ENCODE measurements at regions not wholly inside any gene's neighbourhood (a gene's known extent, or its start where the extent isn't known, plus 50 kb on each side); places are given as distances from the start of the nearest gene placed in this dataset.

DNA sequence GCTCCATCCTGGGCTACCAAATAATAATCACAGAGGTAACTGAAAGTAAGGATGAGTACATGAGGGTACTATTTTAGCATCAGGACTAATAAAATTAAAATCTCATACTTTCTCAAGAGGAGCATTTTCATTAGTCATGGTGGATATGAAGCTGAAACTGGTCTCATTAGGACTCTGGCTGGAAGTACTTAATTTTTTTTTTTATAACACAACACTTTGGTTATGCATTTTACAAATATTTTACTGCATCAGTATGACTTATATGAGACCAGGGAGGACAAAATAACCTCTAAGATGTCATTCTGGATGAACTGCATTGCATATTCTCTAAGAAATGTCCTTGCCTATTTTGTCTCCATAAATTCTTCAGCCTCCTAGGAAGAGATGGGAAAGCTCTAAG, 290.9 kb downstream of the HLX start:
- no peak overlapping the region for H3K27ac ChIP-seq
- TF ChIP-seq ZFX (IDR thresholded peaks at IDR 0.05) = no peak
- TF ChIP-seq CTCF (conservative IDR thresholded peaks at IDR 0.05) = no peak

GRCh38 chr1:221171768-221172167, 292.5 kb downstream of the HLX start:
- no peak overlapping the region for H3K27ac ChIP-seq
- TF ChIP-seq ZFX (IDR thresholded peaks at IDR 0.05) = no peak
- no peak for TF ChIP-seq CTCF (conservative IDR thresholded peaks at IDR 0.05)

GRCh38 chr1:221172841-221173240, 293.6 kb downstream of the HLX start:
- TF ChIP-seq CTCF (conservative IDR thresholded peaks at IDR 0.05) (no peak), ZFX (IDR thresholded peaks at IDR 0.05) (no peak)
- H3K27ac ChIP-seq = no peak overlapping the region

DNA sequence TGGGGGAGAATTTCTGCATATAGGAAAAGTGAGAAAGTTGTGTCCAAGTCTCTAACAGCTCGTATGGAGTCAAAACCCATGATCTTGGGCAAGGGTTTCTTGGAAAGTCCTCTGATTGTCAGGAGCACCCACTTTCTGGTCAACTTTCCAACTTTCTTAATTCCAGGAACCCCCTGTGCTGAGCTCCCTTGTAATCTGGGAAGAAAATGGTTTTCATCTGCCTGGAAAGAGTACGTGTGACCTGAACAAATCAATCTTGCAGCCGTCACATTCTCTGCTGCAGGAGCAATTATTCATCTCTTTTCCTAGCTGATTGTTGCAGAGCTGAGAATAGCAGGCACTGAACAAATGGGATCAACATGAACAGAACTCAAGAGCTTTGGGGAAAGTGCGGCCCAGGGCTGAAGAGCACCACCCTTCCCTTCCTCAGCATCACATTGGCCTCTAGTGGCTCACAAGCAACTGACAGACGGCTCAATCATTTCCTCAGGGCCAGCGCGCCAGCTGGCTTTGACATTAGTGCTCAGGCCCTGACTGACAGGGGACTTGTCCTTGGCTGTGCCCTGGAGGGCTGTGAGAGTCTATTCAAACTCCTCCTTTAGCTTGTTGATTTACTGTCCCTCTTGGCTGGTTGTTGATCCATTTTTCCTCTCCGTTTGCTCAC, 295.2 kb downstream of the HLX start:
- TF ChIP-seq ZFX (IDR thresholded peaks at IDR 0.05) = no peak
- no peak for TF ChIP-seq CTCF (conservative IDR thresholded peaks at IDR 0.05)
- H3K27ac ChIP-seq = no peak overlapping the region

- no peak for TF ChIP-seq CTCF (conservative IDR thresholded peaks at IDR 0.05)
- no peak for TF ChIP-seq ZFX (IDR thresholded peaks at IDR 0.05)
Observed at GRCh38 chr1:221175249-221175648, 296.0 kb downstream of the HLX start.

GRCh38 chr1:221180704-221181368, 301.6 kb downstream of the HLX start:
- TF ChIP-seq CTCF (conservative IDR thresholded peaks at IDR 0.05) = no peak
- TF ChIP-seq ZFX (IDR thresholded peaks at IDR 0.05) = no peak
- H3K27ac ChIP-seq = no peak overlapping the region

More at GRCh38 chr1:221175249-221175648, 296.0 kb downstream of the HLX start:
- no peak overlapping the region for H3K27ac ChIP-seq

- no peak overlapping the region for H3K27ac ChIP-seq
- no peak for TF ChIP-seq CTCF (conservative IDR thresholded peaks at IDR 0.05)
- TF ChIP-seq ZFX (IDR thresholded peaks at IDR 0.05) = no peak
Observed at GRCh38 chr1:221182791-221183533, 303.7 kb downstream of the HLX start.
